Smooth muscle cell (in vitro differentiated cells): ENCODE measurements at regions not wholly inside any gene's neighbourhood (a gene's known extent, or its start where the extent isn't known, plus 50 kb on each side); places are given as distances from the start of the nearest gene placed in this dataset.
"Not testable (repeated sequence)": the region's sequence is repeated elsewhere in the genome, so short reads cannot be mapped to it uniquely, and the experiment has no call there.

ENCODE experiments used
- DNase-seq: peaks from one replicate; lab custom pipeline; 2025; ENCODE audit not compliant: unreplicated experiment; lab: John Stamatoyannopoulos, UW
- H2AFZ ChIP-seq: fragments of 200-600 bp; sonication (generic); 2 replicates; pipeline ENCODE4 v1.6.0; 2016; ENCODE audit warnings: antibody characterized with exemption, low read depth, mild to moderate bottlenecking
- H3F3A ChIP-seq: fragments of 200-600 bp; sonication (generic); 2 replicates; pipeline ENCODE4 v1.6.0; 2017; ENCODE audit warnings: antibody characterized with exemption, low read depth
- H3K27ac ChIP-seq: fragments of 200-600 bp; sonication (generic); 2 replicates; pipeline ENCODE4 v1.5.1; 2016; ENCODE audit warnings: low read depth, mild to moderate bottlenecking
- H3K27me3 ChIP-seq: fragments of 200-600 bp; sonication (generic); 2 replicates; pipeline ENCODE4 v1.6.1; 2016; ENCODE audit warnings: low read depth, mild to moderate bottlenecking
- H3K36me3 ChIP-seq: fragments of 200-600 bp; sonication (generic); 2 replicates; pipeline ENCODE4 v1.5.1; 2016; ENCODE audit warnings: low read depth
- H3K4me1 ChIP-seq: fragments of 200-600 bp; sonication (generic); 2 replicates; pipeline ENCODE4 v1.5.1; 2016; ENCODE audit warnings: low read depth
- H3K4me2 ChIP-seq: fragments of 200-600 bp; sonication (generic); 2 replicates; pipeline ENCODE4 v1.6.0; 2016; ENCODE audit warnings: mild to moderate bottlenecking
- H3K4me3 ChIP-seq: fragments of 200-600 bp; sonication (generic); 2 replicates; pipeline ENCODE4 v1.5.1; 2016; ENCODE audit warnings: mild to moderate bottlenecking
- H3K79me2 ChIP-seq: fragments of 200-600 bp; sonication (generic); 2 replicates; pipeline ENCODE4 v1.6.0; 2016; ENCODE audit warnings: low read depth, mild to moderate bottlenecking
- H3K9ac ChIP-seq: fragments of 200-600 bp; sonication (generic); 2 replicates; pipeline ENCODE4 v1.6.0; 2016; ENCODE audit warnings: low read depth
- H3K9me3 ChIP-seq: fragments of 200-600 bp; sonication (generic); replicated peaks from 2 replicates; pipeline ENCODE4 v1.5.1; 2016; ENCODE audit warnings: low read depth
- H4K20me1 ChIP-seq: fragments of 200-600 bp; sonication (generic); 2 replicates; pipeline ENCODE4 v1.6.0; 2016; ENCODE audit warnings: low read depth
- WGBS: methylation state at CpG from one replicate; pipeline ENCODE4 v1.1.7; 2016; ENCODE audit warnings: low lambda C conversion rate; 5-methylcytosine and 5-hydroxymethylcytosine counted together
- TF ChIP-seq, protein P1 (sequence below): fragments of 200-600 bp; sonication (generic); IDR thresholded peaks from 2 replicates; pipeline ENCODE4 v1.5.1; 2017; ENCODE audit warnings: borderline replicate concordance, mild to moderate bottlenecking, antibody characterized with exemption; ENCODE audit not compliant: insufficient read depth, poor library complexity, severe bottlenecking

DNA sequence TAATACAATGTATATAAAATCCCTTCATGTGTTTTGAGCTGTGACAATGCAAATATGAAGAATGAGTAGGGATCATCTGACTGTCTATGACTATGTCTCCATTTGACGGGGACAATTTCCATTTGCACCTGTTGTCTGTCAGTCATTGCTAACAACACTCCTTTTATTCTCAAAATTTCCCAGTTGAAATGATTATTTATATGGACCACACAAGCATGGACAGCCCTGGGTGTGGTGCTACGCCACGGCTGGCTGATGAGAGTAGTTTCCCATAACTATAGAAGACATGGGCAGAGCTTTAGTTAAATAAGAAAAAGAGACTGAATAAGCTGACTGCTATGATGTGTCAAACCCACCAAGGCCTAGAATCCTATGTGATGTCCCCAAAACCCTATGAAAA, 135.8 kb downstream of the MAP3K21 start:
- H3K4me3 ChIP-seq, result no peak overlapping the region
- no peaks in the 10 kb centered on the region for H3K27me3 ChIP-seq
- H3K36me3 ChIP-seq, result no peaks in the 10 kb centered on the region
- WGBS, result 84% methylated on average over 3 of the region's 3 CpGs
- no peak for DNase-seq
- no peaks in the 10 kb centered on the region for H3K9me3 ChIP-seq
- no peaks in the 10 kb centered on the region for H3F3A ChIP-seq
- H3K27ac ChIP-seq, result no peak overlapping the region
- H2AFZ ChIP-seq, result no peak overlapping the region
- H3K9ac ChIP-seq, result no peak overlapping the region
- no peaks in the 10 kb centered on the region for H3K4me1 ChIP-seq
- no peaks in the 10 kb centered on the region for H3K79me2 ChIP-seq
- TF ChIP-seq, protein P1, sequence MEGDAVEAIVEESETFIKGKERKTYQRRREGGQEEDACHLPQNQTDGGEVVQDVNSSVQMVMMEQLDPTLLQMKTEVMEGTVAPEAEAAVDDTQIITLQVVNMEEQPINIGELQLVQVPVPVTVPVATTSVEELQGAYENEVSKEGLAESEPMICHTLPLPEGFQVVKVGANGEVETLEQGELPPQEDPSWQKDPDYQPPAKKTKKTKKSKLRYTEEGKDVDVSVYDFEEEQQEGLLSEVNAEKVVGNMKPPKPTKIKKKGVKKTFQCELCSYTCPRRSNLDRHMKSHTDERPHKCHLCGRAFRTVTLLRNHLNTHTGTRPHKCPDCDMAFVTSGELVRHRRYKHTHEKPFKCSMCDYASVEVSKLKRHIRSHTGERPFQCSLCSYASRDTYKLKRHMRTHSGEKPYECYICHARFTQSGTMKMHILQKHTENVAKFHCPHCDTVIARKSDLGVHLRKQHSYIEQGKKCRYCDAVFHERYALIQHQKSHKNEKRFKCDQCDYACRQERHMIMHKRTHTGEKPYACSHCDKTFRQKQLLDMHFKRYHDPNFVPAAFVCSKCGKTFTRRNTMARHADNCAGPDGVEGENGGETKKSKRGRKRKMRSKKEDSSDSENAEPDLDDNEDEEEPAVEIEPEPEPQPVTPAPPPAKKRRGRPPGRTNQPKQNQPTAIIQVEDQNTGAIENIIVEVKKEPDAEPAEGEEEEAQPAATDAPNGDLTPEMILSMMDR, result no peak
- no peak overlapping the region for H3K4me2 ChIP-seq
- H4K20me1 ChIP-seq, result no peaks in the 10 kb centered on the region

DNA sequence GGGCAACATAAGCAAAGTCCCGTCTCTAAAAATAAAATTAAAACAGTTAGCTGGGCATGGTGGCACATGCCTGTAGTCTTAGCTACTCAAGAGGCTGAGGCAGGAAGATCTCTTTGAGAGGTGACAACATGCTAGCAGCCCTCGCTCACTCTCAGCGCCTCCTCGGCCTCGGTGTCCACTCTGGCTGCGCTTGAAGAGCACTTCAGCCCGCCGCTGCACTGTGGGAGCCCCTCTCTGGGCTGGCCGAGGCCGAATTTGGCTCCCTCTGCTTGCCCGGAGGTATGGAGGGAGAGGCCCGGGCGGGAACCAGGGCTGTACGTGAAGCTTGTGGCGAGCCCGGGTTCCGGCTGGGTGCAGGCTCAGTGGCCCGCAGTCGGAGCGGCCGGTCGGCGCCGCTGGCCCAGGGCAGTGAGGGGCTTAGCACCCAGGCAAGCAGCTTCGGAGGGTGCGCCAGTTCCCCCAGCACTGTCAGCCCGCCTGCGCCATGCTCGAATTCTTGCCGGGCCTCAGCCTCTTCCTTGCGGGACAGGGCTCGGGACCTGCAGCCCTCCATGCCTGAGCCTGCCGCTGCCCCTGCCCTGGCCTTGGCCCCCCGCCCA, 138.3 kb downstream of the MAP3K21 start:
- no peak overlapping the region for H2AFZ ChIP-seq
- WGBS, result 98% methylated on average over 34 of the region's 34 CpGs
- TF ChIP-seq, protein P1, result no peak
- no peak overlapping the region for H3K4me3 ChIP-seq
- H4K20me1 ChIP-seq, result no peaks in the 10 kb centered on the region
- H3K27ac ChIP-seq, result no peak overlapping the region
- no peak overlapping the region for H3K9ac ChIP-seq
- no peak overlapping the region for H3K4me2 ChIP-seq
- no peaks in the 10 kb centered on the region for H3F3A ChIP-seq
- H3K9me3 ChIP-seq, result no peaks in the 10 kb centered on the region
- H3K36me3 ChIP-seq, result no peaks in the 10 kb centered on the region
- H3K4me1 ChIP-seq, result no peaks in the 10 kb centered on the region
- no peak for DNase-seq
- no peaks in the 10 kb centered on the region for H3K79me2 ChIP-seq
- no peaks in the 10 kb centered on the region for H3K27me3 ChIP-seq

DNA sequence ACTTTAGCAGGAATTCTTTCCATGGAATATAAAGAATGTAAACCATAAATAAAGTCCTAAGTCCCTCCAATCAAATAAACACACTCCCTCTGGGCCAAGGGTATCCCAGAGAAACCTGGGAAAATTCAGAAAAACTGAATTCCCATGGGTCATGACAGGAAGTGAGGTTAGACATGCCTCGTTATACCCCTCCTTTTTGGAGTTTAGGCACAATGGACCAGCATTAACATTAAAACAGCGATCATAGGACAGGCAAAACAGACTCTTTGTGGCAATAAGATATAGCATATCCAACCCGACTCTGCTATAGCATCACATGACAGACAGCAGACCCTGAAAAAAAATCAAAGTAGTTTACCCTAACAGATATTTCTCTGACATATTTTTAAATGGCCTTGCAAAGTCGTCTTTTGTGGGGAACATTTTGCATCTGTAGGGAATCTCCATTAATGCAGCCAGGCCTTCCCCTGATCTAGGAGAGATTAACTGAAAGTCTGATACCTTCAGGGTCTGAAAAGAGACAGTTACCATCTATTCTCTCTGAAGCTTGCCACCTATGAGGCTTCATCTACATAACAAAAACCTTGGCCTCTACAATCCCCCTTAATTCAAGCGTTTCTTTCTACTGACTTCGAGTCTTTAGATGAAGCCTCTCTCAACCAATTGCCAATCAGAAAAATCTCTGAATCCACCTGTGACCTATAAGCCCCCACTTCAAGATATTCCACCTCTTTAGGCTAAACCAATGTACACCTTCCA, 143.0 kb upstream of the KCNK1 start:
- H3K9ac ChIP-seq, result no peak overlapping the region
- no peaks in the 10 kb centered on the region for H4K20me1 ChIP-seq
- WGBS, result 74% methylated on average over 6 of the region's 6 CpGs
- H3K36me3 ChIP-seq, result no peaks in the 10 kb centered on the region
- no peaks in the 10 kb centered on the region for H3K27me3 ChIP-seq
- no peak for DNase-seq
- no peak overlapping the region for H3K4me3 ChIP-seq
- TF ChIP-seq, protein P1, result no peak
- H3F3A ChIP-seq, result no peaks in the 10 kb centered on the region
- no peaks in the 10 kb centered on the region for H3K9me3 ChIP-seq
- no peaks in the 10 kb centered on the region for H3K79me2 ChIP-seq
- H2AFZ ChIP-seq, result no peak overlapping the region
- no peak overlapping the region for H3K4me2 ChIP-seq
- H3K4me1 ChIP-seq, result no peaks in the 10 kb centered on the region
- H3K27ac ChIP-seq, result no peak overlapping the region

DNA sequence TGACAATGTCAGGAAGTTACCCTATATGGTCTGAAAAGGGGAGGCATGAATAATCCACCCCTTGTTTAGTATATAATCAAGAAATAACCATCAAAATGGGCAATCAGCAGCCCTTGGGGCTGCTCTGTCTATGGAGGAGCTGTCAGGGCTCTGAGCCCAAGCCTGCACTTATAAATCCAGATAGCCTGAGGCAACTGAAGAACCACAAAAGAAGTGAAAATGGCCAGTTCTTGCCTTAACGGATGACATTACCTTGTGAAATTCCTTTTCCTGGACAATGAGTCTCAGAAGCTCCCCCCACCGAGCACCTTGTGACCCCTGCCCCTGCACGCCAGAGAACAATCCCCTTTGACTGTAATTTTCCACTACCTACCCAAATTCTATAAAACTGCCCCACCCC, 142.1 kb upstream of the KCNK1 start:
- not testable (repeated sequence) for H3F3A ChIP-seq, H3K9me3 ChIP-seq, H3K27me3 ChIP-seq, H3K79me2 ChIP-seq, DNase-seq, H3K27ac ChIP-seq, H3K4me1 ChIP-seq, H4K20me1 ChIP-seq, H3K36me3 ChIP-seq, H2AFZ ChIP-seq, H3K4me2 ChIP-seq, H3K4me3 ChIP-seq, H3K9ac ChIP-seq
- WGBS, result 90% methylated on average over 3 of the region's 3 CpGs

DNA sequence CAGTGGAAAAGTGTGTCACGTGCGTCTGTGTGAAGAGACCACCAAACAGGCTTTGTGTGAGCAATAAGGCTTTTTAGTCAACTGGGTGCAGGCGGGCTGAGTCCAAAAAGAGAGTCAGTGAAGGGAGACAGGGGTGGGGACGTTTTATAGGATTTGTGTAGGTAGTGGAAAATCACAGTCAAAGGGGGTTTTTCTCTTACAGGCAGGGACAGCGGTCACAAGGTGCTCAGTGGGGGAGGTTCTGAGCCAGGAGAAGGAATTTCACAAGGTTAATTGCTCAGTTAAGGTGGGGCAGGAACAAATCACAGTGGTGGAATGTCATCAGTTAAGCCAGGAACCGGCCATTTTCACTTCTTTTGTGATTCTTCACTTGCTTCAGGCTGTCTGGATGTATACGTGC, 141.1 kb upstream of the KCNK1 start:
- not testable (repeated sequence) for H3F3A ChIP-seq, H3K79me2 ChIP-seq, H3K4me2 ChIP-seq, H3K4me3 ChIP-seq, H3K27ac ChIP-seq, H3K36me3 ChIP-seq, H3K9me3 ChIP-seq, H3K9ac ChIP-seq, H2AFZ ChIP-seq, H3K27me3 ChIP-seq, H4K20me1 ChIP-seq, H3K4me1 ChIP-seq, DNase-seq
- WGBS, result 66% methylated on average over 7 of the region's 7 CpGs
